Skeletal muscle tissue (tissue), 3 donors: ENCODE measurements at regions not wholly inside any gene's neighbourhood (a gene's known extent, or its start where the extent isn't known, plus 50 kb on each side); places are given as distances from the start of the nearest gene placed in this dataset.
A peak's percentile ranks its signal among the peaks of the same experiment; 100 is the strongest.

Experiments used
- H3K27ac ChIP-seq: one replicate; pipeline ENCODE4 v1.7.0; 2013; ENCODE audit warnings: mild to moderate bottlenecking, low read depth, low read length, inconsistent platforms
- H3K27me3 ChIP-seq, 3 donors: one replicate each; pipeline ENCODE4 v1.7.0; 2013; ENCODE audit warnings: low read length in 3 of 3; ENCODE audit not compliant: control insufficient read depth in 3 of 3, insufficient read depth in 3 of 3
- H3K36me3 ChIP-seq, 3 donors: one replicate each; pipeline ENCODE4 v1.7.0; 2013; ENCODE audit warnings: low read length in 3 of 3; ENCODE audit not compliant: control insufficient read depth in 3 of 3, insufficient read depth in 3 of 3
- H3K4me1 ChIP-seq, 3 donors: one replicate each; pipeline ENCODE4 v1.7.0; 2013; ENCODE audit warnings: low read length in 3 of 3, mild to moderate bottlenecking in 3 of 3; ENCODE audit not compliant: control insufficient read depth in 3 of 3, insufficient read depth in 3 of 3
- H3K4me3 ChIP-seq, 3 donors: one replicate each; pipeline ENCODE4 v1.7.0; 2013; ENCODE audit warnings: low read length in 3 of 3
- H3K9ac ChIP-seq, 3 donors: one replicate each; pipeline ENCODE4 v1.7.0; 2013; ENCODE audit warnings: low read length in 3 of 3, mild to moderate bottlenecking in 3 of 3, moderate library complexity in 2 of 3, low read depth in 1 of 3
- H3K9me3 ChIP-seq, 3 donors: one replicate each; pipeline ENCODE4 v1.7.0; 2013; ENCODE audit warnings: low read length in 3 of 3; ENCODE audit not compliant: control insufficient read depth in 3 of 3
- donor health status: Osteomylitis.

DNA sequence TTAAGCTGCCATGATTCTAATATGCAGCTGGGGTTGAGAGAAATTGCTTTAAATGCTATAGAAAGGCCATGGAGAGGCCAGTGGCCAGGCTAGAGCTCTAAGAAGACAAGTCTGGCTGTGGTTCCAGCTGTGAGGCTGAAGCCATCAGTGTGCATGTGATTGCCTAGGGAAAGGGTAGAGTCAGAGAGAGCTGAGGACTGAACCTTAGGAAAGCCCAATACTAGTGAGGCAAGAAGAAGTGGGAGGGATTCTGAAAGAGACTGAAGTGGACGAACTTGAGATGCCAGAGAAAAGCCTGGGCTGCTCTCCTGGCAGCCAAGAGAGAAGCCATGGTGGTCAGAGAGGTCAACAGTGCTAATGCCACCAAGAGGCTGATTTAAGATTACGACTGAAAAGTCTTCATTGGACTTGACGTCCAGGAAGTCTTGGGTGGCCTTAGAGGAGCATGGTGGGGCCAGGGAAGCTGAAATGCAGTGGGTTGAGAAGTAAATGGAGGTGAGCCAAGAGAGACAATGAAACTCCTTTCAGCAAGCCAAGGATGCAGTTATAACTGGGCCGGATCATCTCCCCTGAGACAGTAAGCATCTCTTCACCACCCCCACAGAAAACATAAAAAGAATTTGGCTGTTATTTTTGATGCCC, 133.2 kb downstream of the TMEM174 start:
- peaks cover 77 to 87% (median 77%) of the 10 kb centered on the region in 3 donors for H3K27me3 ChIP-seq
- peaks cover 2 to 5% (median 4%) of the 10 kb centered on the region in 3 donors for H3K4me1 ChIP-seq

DNA sequence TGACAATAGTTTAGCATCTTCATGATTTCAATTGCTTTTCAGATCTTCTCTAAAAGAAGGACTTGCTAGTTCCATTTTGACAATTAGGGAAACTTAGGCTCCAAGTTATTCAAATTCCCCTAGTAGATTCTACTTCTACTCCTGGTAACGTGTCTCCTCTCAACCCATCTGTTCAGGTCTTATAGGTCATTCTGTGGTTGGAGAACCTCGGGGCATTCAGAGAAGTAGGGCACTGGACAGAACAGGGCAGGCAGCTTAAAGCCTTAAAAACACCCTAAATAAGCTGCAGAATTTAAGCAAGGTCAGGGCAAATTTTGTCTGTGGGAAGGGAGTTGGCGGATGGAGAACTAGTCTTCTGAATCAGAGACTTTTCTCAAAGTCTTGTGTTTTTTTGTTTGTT, 132.4 kb downstream of the TMEM174 start:
- Histone ChIP-seq H3K9me3 (no peaks in the 10 kb centered on the region), H3K27me3 (peaks cover 77 to 87% (median 78%) of the 10 kb centered on the region in 3 donors), H3K36me3 (no peaks in the 10 kb centered on the region), H3K27ac (no peak overlapping the region), H3K4me1 (peaks cover 2 to 7% (median 3%) of the 10 kb centered on the region in 3 donors), H3K4me3 (no peak overlapping the region), H3K9ac (no peak overlapping the region)

More for the DNA sequence above, 133.2 kb downstream of the TMEM174 start:
- Histone ChIP-seq H3K9ac (no peak overlapping the region), H3K36me3 (no peaks in the 10 kb centered on the region), H3K27ac (no peak overlapping the region), H3K4me3 (no peak overlapping the region), H3K9me3 (no peaks in the 10 kb centered on the region)

DNA sequence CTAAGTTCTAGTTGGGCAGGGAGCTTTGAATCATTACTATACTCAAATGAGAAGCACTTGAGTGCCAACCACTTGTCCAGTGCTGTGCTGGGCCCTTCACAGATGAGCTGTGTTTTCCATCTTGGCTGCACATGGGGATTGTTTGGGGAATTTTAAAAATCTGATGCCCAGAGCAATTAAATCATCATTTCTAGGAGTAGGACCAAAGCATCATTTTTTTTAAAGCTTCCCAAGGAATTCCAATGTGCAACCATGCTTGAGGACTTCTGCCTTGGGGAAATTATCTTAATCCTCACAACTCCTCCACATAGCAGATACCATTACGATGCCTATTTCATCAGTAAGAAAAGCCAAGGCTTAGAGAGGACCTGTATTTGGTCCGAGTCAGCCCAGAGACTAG, 131.4 kb downstream of the TMEM174 start:
- Histone ChIP-seq H3K36me3 (no peaks in the 10 kb centered on the region), H3K27ac (no peak overlapping the region), H3K27me3 (peaks cover 77 to 87% (median 80%) of the 10 kb centered on the region in 3 donors), H3K9ac (no peak overlapping the region), H3K4me1 (peaks cover 3 to 7% (median 5%) of the 10 kb centered on the region in 3 donors), H3K4me3 (no peak overlapping the region), H3K9me3 (no peaks in the 10 kb centered on the region)

DNA sequence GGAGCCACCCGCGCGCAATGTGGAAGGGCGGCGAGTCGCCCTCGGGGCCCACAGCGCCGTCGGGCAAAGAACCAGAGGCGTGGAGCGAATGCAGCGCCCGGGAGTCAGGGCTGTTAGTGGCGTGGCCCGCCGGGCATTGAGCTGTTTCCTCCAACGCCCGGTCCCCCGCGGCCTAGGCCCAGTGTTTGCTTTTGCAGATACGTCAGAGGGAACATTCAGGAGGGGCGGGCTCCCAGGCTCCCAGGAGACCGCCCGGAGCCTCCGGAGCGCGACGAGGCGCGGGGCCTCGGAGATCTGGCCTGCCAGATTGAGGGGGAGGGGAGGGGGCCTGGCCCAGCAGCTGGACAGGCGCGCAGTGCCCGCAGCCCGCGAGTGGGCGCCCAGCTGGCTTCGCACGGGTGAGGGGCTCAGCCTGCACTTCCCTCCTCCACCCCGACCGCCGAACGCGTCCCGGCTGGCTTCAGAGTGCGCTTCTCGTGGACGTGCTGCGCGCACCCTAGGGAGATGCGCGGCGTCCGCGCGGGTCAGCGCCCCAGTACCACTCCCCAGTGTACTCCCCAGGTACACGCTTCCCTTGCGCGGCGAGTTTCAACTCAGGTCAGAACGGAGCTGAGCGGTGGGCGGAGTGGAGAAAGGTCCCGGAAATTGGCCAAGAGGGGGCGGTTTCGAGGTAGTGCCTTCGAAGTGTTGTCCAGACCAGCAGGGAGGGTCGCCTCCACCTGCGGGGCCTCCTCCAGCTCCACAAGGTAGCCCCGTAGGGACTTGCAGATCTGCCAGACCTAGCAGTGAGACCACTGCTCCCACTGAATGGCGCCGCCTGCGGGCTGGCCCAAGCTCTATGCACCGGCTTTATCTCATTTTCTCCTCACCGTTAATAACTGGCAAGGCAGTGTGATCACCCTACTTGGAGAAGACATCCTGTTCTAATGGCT, 130.4 kb downstream of the TMEM174 start:
- H3K27ac ChIP-seq: no peak overlapping the region
- H3K27me3 ChIP-seq: peaks cover 85 to 90% (median 88%) of the 10 kb centered on the region in 3 donors
- no peaks in the 10 kb centered on the region for H3K36me3 ChIP-seq
- peak overlapping the region in 1 of 3 donors; percentile 52 for H3K4me3 ChIP-seq
- H3K9ac ChIP-seq: no peak overlapping the region
- H3K4me1 ChIP-seq: peaks cover 10 to 13% (median 12%) of the 10 kb centered on the region in 3 donors
- H3K9me3 ChIP-seq: no peaks in the 10 kb centered on the region

DNA sequence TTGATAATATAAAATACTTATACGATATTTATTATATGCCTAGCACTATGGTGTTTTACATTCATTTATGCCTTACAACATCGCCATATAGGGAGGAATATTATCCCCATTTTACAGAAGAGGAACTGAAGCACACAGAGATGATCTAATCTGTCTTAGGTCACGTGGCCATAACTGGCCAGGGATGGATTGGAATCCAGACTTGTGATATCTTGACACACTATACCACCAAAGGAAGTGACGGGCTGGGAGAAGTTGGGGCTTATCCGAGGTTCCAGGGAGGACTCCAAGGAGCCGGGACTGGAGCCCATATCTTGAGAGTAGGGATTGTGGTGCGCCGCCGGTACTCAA, 129.8 kb downstream of the TMEM174 start:
- no peaks in the 10 kb centered on the region for H3K9me3 ChIP-seq
- H3K4me1 ChIP-seq: peaks cover 11 to 15% (median 13%) of the 10 kb centered on the region in 3 donors
- H3K27me3 ChIP-seq: peaks cover 91 to 94% (median 92%) of the 10 kb centered on the region in 3 donors
- no peak overlapping the region for H3K27ac ChIP-seq
- no peak overlapping the region for H3K9ac ChIP-seq
- H3K36me3 ChIP-seq: no peaks in the 10 kb centered on the region
- H3K4me3 ChIP-seq: no peak overlapping the region

DNA sequence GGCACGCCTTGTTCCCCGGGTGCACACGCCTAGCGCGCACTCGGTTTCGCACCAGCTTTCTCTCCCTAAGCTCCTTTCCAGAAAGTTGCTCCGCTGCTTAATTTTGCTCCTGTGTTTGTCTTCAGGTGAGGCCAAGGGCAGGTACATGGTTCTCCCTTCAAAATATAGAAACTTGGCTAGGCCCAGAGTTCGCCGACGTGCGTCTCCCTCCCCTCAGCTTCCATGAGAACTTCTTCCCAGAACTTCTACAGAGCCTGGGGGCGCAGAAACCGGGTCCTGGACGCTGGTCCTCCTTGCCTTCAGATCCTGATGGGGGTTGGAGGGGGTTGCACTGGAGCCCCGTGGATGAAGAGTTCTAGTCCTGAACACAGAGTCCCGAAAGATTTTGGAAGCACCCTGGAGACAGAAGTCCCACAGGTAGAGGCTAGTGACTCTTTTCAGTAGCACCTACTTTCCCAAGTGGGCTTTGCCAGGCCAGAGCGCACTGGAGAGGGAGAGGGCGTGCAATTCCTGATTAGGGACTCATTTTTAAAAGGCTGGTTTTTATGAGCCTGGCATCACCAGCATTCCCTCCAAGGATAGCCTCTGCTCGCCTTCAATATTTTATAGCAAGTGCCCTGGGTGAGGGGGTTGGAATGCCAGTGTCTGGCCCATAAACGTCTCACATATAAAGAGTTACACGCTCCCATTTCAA, 128.4 kb downstream of the TMEM174 start:
- Histone ChIP-seq H3K4me1 (peaks cover 11 to 15% (median 13%) of the 10 kb centered on the region in 3 donors), H3K9me3 (no peaks in the 10 kb centered on the region), H3K27ac (no peak overlapping the region), H3K4me3 (no peak overlapping the region), H3K27me3 (peaks cover 95 to 98% (median 96%) of the 10 kb centered on the region in 3 donors), H3K36me3 (no peaks in the 10 kb centered on the region), H3K9ac (no peak overlapping the region)

DNA sequence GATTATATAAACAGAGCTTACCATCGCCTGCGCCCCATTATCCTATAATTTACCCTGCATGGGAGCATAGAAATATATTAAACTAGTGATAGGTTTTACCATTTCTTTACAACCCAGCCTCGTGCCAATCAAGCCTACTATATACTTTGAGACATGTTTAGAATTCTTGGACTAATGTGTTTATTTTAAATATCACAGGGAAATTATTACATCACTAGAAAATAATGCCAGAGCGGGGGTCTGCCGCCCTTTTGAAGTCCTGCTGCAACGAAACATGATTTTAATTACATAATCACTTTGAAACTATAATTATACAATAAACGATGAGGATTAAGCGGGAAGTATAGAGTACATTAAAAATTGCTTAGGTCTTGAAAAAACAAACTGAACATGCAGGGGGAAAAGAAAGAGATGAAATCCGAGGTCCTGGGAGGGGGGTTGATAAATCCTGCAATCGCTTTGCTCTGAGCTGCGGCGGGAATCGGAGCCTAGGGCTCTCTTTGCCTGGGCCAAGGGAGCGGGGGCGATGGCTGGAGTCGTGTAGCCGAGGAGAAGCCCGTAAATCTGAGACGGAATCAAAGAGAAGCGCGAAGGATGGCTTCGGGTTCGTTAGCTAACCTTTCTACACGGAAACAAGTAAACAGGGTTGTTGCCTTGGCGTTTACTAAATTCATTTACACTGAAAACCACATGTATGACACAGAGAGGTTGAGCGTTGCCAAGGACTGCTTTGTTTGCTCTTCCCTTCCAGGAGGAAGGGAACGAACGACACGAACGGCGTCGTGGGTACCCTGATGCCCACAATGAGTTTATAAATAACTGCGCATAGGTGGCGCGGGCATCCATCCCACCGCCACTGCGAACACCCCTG, 127.6 kb downstream of the TMEM174 start:
- Histone ChIP-seq H3K27me3 (peaks cover 95 to 97% (median 95%) of the 10 kb centered on the region in 3 donors), H3K9ac (no peak overlapping the region), H3K9me3 (no peaks in the 10 kb centered on the region), H3K36me3 (no peaks in the 10 kb centered on the region), H3K4me3 (no peak overlapping the region), H3K27ac (no peak overlapping the region), H3K4me1 (peaks cover 11 to 15% (median 13%) of the 10 kb centered on the region in 3 donors)

DNA sequence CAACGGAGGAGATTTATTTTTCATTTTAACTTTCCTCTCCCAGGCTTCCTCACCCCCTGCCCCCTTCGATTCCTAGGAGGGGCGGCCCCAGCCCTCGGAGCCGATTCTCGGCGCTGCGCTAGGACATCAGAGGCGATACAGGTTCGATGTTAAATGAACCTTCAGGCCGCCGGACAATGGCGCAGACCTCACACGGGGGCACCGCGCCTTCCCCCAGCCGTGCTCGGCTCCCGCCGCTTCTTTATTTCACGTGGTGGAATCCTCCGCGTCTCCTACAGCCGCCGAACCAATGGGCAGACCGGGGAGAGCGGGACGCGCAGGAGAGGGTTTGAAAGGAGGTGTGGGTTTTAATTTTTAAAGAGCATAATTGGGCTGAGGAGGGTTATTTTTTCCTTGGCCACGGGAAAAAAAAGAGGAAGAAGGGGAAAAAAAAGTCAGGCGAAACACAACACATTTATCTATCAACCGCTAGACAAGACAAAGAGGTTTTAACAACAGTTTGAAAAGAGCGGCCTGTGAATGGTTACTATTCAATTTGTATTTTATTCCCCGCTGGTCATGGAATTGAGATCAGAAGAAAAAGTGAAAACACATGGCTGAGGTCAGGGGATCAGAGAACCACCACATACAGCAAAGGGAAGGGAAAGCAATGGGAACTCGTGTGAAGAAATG, 126.8 kb downstream of the TMEM174 start:
- Histone ChIP-seq H3K36me3 (no peaks in the 10 kb centered on the region), H3K9ac (no peak overlapping the region), H3K27me3 (peaks cover 88 to 96% (median 94%) of the 10 kb centered on the region in 3 donors), H3K27ac (no peak overlapping the region), H3K9me3 (no peaks in the 10 kb centered on the region), H3K4me3 (no peak overlapping the region), H3K4me1 (peaks cover 11 to 15% (median 13%) of the 10 kb centered on the region in 3 donors)
